ENCODE measurements at regions not wholly inside any gene's neighbourhood (a gene's known extent, or its start where the extent isn't known, plus 50 kb on each side); places are given as distances from the start of the nearest gene placed in this dataset.

DNA sequence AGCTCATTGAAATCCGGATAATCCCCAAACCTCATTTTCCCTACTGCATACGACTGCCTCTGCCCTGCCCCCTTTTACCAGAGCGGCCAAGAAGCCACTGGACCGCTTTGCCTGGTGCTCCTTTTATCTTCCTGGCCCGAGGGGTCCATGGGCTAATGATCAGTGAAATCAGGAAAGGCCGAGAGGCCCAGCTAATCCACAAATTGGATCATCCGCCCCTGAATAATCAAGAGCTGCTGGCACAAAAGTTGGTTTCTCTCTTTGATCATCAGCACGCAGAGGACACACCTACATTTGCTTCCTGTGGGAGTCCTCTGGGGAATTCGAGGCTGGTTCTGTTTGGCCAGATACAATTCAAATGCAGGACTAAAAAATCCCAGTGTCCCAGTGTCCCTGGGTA is 144.5 kb downstream of the INSIG2 start:
- peak; percentile 34 for DNase-seq (ENCODE audit: low read depth)
- no peak overlapping the region for H3K4me3 ChIP-seq (ENCODE audit: low read depth, low read length)
- TF ChIP-seq, protein P1, sequence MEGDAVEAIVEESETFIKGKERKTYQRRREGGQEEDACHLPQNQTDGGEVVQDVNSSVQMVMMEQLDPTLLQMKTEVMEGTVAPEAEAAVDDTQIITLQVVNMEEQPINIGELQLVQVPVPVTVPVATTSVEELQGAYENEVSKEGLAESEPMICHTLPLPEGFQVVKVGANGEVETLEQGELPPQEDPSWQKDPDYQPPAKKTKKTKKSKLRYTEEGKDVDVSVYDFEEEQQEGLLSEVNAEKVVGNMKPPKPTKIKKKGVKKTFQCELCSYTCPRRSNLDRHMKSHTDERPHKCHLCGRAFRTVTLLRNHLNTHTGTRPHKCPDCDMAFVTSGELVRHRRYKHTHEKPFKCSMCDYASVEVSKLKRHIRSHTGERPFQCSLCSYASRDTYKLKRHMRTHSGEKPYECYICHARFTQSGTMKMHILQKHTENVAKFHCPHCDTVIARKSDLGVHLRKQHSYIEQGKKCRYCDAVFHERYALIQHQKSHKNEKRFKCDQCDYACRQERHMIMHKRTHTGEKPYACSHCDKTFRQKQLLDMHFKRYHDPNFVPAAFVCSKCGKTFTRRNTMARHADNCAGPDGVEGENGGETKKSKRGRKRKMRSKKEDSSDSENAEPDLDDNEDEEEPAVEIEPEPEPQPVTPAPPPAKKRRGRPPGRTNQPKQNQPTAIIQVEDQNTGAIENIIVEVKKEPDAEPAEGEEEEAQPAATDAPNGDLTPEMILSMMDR (IDR thresholded peaks at IDR 0.05; ENCODE audit: insufficient read depth, low read depth, low read length, missing control alignments): no peak

- TF ChIP-seq, protein P1 (IDR thresholded peaks at IDR 0.05; ENCODE audit: insufficient read depth, low read depth, low read length, missing control alignments): no peak
- DNase-seq (ENCODE audit: low read depth): no peak
These were observed 144.1 kb downstream of the INSIG2 start for GRCh38 chr2:118232391-118232790.

DNA sequence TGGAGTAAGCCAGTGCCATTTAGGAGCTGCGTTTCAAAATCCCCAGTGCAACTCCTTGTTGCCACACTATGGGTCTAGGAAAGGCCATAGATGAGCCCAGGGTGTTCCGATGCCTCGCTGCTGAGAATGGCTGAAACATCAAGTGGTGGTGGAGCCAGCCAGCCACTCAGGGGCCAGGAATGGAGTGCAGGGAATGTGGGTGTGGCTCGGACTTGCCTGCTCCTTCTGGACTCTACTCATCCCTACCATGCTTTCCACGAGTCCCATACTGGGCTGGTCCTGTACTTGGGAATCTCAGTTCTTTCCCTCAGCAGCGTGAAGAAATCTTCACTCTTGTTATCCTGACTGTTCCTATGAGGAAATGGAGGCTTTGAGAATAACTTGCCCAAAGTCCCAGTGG is 143.5 kb downstream of the INSIG2 start:
- no peak for DNase-seq (ENCODE audit: low read depth)
- no peak overlapping the region for H3K4me3 ChIP-seq (ENCODE audit: low read depth, low read length)
- TF ChIP-seq, protein P1 (IDR thresholded peaks at IDR 0.05; ENCODE audit: insufficient read depth, low read depth, low read length, missing control alignments): no peak

More at GRCh38 chr2:118232391-118232790, 144.1 kb downstream of the INSIG2 start:
- no peak overlapping the region for H3K4me3 ChIP-seq (ENCODE audit: low read depth, low read length)

DNA sequence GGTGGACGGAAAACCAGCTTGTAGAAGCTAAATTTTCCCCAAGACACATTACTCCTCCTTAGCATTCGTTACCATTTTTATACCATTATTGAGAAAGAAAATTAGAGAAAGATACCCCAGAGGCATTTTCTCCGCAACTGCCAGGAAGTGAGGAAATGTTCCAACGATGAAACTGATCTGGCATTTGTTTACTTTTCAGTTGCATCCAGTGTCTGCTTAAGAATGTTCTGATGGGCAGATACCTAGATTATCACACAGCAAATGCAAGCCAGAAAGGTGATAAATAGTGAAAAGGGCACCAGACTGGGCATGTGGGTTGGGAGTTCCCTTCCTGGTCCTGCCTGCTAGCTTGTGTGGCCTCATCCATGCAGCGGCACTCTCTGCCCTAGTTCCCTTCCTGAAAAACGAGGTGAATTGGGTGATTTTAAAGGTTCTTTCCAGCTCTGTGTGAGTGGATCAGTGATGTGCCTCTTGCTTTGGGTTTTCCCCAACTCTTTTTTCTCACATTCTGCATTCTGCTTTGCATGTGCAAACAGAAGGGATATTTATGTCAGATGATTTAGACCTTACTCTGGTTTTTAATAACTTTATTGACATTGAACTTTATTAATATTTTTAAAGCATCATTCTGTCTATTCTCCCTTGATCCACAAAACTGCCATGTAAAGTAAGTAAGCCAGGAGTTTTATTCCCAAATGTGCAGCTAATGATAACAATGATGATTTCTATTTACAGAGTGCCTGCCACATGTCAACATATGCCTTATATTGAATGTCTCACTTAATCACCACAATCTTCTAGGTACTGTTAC is 139.6 kb downstream of the INSIG2 start:
- peak; percentile 41 for DNase-seq (ENCODE audit: low read depth)
- TF ChIP-seq, protein P1 (IDR thresholded peaks at IDR 0.05; ENCODE audit: insufficient read depth, low read depth, low read length, missing control alignments): no peak
- H3K4me3 ChIP-seq (ENCODE audit: low read depth, low read length): no peak overlapping the region

- H3K4me3 ChIP-seq (ENCODE audit: low read depth, low read length): no peak overlapping the region
- DNase-seq (ENCODE audit: low read depth): no peak
- TF ChIP-seq, protein P1 (IDR thresholded peaks at IDR 0.05; ENCODE audit: insufficient read depth, low read depth, low read length, missing control alignments): no peak
These were observed 137.4 kb downstream of the INSIG2 start for GRCh38 chr2:118225666-118226065.

- TF ChIP-seq, protein P1 (IDR thresholded peaks at IDR 0.05; ENCODE audit: insufficient read depth, low read depth, low read length, missing control alignments): no peak
- H3K4me3 ChIP-seq (ENCODE audit: low read depth, low read length): peak overlapping the region; percentile 67
- peak; percentile 19 for DNase-seq (ENCODE audit: low read depth)
These were observed 136.6 kb downstream of the INSIG2 start for GRCh38 chr2:118224895-118225311.
